ENCODE measurements at regions not wholly inside any gene's neighbourhood (a gene's known extent, or its start where the extent isn't known, plus 50 kb on each side); places are given as distances from the start of the nearest gene placed in this dataset.
"Not testable (repeated sequence)": the region's sequence is repeated elsewhere in the genome, so short reads cannot be mapped to it uniquely, and the experiment has no call there.

DNA sequence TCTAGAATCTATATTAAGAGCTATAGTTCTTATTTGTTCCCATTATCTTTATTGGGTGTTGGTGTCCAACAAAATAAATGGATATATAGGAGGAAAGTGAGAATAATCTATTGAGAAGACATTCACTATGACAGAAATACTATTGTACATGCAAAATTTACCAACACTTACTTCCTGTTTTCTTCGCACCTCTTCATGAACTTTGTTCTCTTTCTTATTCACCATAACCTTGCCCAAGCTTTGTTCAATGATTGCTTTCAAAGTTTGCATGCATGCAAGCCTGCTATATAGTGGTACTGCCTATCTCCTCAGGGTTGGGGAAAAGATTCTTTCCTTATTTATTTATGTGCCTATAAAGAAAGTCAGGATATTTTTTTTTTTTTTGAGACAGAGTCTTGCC, 176.4 kb upstream of the JADE1 start:
- Mint-ChIP-seq H3K9me3 (ENCODE audit: unreplicated experiment) (no peaks in the 10 kb centered on the region), H3K4me3 (ENCODE audit: unreplicated experiment) (no peak overlapping the region), H3K27ac (ENCODE audit: low read depth, unreplicated experiment) (no peak overlapping the region), H3K27me3 (ENCODE audit: insufficient read depth, unreplicated experiment) (no peaks in the 10 kb centered on the region), H3K4me1 (ENCODE audit: insufficient read depth, unreplicated experiment) (peaks cover 17% of the 10 kb centered on the region), H3K36me3 (ENCODE audit: insufficient read depth, unreplicated experiment) (no peaks in the 10 kb centered on the region)
- CTCF ChIA-PET: interaction anchor here (0.6 to 0.9 kb wide), 3 partner anchors 26 to 1118 kb away, joined by 3 to 4 read pairs (median 4); no protein-coding TSS in a partner anchor
- BruUV-seq (replicated peaks): no TSS peak
- POLR2A ChIA-PET: interaction anchor here (0.7 to 2.0 kb wide), 2 partner anchors 24 to 32 kb away, joined by 3 to 5 read pairs; no protein-coding TSS in a partner anchor
- intact Hi-C loops (cut with micrococcal nuclease): no loop called here
- TF ChIP-seq, protein P1, sequence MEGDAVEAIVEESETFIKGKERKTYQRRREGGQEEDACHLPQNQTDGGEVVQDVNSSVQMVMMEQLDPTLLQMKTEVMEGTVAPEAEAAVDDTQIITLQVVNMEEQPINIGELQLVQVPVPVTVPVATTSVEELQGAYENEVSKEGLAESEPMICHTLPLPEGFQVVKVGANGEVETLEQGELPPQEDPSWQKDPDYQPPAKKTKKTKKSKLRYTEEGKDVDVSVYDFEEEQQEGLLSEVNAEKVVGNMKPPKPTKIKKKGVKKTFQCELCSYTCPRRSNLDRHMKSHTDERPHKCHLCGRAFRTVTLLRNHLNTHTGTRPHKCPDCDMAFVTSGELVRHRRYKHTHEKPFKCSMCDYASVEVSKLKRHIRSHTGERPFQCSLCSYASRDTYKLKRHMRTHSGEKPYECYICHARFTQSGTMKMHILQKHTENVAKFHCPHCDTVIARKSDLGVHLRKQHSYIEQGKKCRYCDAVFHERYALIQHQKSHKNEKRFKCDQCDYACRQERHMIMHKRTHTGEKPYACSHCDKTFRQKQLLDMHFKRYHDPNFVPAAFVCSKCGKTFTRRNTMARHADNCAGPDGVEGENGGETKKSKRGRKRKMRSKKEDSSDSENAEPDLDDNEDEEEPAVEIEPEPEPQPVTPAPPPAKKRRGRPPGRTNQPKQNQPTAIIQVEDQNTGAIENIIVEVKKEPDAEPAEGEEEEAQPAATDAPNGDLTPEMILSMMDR (IDR thresholded peaks at IDR 0.05; ENCODE audit: unreplicated experiment): no peak
- no peak for DNase-seq (ENCODE audit: unreplicated experiment)

DNA sequence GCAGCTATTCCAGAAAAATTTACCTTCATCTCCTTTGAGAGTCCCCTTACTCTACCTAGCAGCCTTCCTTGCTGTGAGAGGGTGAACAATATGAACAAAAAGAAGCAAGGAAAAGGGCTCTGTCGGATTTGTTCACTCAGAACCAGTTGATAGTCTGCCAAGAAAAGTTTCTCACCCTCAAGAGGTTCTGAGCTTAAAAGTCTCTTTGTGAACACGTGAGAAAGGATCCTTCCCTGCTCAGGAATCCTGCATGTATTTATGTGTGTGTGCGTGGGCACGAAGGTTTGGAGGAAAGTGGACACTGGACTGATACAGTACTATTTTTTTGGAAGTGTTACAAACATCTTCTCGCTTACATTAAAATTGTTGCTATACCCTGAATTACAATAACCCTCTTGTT, 178.6 kb upstream of the JADE1 start:
- no peak overlapping the region for H3K27ac Mint-ChIP-seq (ENCODE audit: low read depth, unreplicated experiment)

DNA sequence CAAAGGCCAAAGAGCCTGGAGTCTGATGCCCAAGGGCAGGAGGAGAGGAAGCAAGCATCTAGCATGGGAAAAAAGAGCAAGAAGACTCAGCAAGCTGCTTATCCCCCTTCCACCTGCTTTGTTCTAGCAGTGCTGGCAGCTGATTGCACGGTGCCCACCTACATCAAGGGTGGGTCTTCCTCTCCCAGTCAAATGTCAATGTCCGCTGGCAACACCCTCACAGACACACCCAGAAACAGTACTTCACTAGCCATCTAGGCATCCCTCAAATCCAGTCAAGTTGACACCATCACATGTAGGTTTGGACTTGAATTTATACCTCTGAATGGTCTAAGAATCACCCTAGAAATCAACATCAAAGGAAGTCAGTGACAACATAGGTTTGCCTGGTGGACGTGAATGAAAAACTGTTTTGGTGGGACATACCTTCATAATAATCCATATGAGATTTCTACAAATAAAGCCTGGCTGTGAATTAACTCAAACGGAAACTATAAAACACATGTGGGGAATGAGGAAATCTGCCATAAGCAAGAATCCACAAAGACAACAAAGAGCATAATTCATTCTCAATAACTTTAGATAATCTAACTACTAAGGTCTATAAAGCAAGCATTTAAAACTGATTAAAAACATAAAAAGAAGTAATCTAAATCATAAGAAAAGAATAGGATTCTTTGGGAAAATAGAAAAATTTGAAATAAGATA, 185.8 kb upstream of the JADE1 start:
- DNase-seq (ENCODE audit: unreplicated experiment): no peak
- no TSS peak for BruUV-seq (replicated peaks)
- no peaks in the 10 kb centered on the region for H3K4me1 Mint-ChIP-seq (ENCODE audit: insufficient read depth, unreplicated experiment)
- H3K4me3 Mint-ChIP-seq (ENCODE audit: unreplicated experiment): no peak overlapping the region
- H3K9me3 Mint-ChIP-seq (ENCODE audit: unreplicated experiment): no peaks in the 10 kb centered on the region
- H3K36me3 Mint-ChIP-seq (ENCODE audit: insufficient read depth, unreplicated experiment): no peaks in the 10 kb centered on the region
- intact Hi-C loops (cut with micrococcal nuclease): no loop called here
- H3K27ac Mint-ChIP-seq (ENCODE audit: low read depth, unreplicated experiment): no peak overlapping the region
- CTCF ChIA-PET: no interaction called here
- POLR2A ChIA-PET: no interaction called here
- TF ChIP-seq, protein P1 (IDR thresholded peaks at IDR 0.05; ENCODE audit: unreplicated experiment): no peak
- no peaks in the 10 kb centered on the region for H3K27me3 Mint-ChIP-seq (ENCODE audit: insufficient read depth, unreplicated experiment)

More for the DNA sequence above, 178.6 kb upstream of the JADE1 start:
- Mint-ChIP-seq H3K36me3 (ENCODE audit: insufficient read depth, unreplicated experiment) (no peaks in the 10 kb centered on the region), H3K4me3 (ENCODE audit: unreplicated experiment) (no peak overlapping the region), H3K4me1 (ENCODE audit: insufficient read depth, unreplicated experiment) (peaks cover 17% of the 10 kb centered on the region), H3K9me3 (ENCODE audit: unreplicated experiment) (no peaks in the 10 kb centered on the region), H3K27me3 (ENCODE audit: insufficient read depth, unreplicated experiment) (no peaks in the 10 kb centered on the region)
- no peak for DNase-seq (ENCODE audit: unreplicated experiment)
- CTCF ChIA-PET: interaction anchor here (0.5 to 0.9 kb wide), 2 partner anchors 57 to 444 kb away, joined by 3 to 4 read pairs; no protein-coding TSS in a partner anchor
- intact Hi-C loops (cut with micrococcal nuclease): no loop called here
- TF ChIP-seq, protein P1 (IDR thresholded peaks at IDR 0.05; ENCODE audit: unreplicated experiment): no peak
- POLR2A ChIA-PET: interaction anchor here (1.1 kb wide), 1 partner anchor 29 kb away, joined by 3 read pairs; no protein-coding TSS in a partner anchor
- no TSS peak for BruUV-seq (replicated peaks)

DNA sequence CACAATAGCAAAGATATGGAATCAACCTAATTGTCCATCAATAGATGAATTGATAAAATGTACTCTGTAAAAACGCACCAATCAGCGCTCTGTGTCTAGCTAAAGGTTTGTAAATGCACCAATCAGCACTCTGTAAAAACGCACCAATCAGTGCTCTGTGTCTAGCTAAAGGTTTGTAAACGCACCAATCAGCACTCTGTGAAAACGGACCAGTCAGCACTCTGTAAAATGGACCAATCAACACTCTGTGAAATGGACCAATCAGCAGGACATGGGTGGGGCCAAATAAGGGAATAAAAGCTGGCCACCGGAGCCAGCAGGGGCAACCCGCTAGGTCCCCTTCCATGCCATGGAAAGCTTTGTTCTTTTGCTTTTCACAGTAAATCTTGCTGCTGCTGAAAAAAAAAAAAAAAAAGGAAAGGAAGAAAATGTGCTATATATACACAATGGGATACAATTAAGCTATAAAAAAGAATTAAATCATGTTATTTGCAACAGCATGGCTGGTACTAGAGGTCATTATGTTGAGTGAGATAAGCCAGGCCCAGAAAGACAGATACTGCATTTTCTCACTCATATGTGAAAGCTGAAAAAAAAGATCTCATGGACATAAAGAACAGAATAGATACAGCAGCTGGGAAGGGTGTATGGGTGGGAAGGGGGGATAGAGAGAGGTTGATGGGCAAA, 189.1 kb upstream of the JADE1 start:
- H3K4me3 Mint-ChIP-seq (ENCODE audit: unreplicated experiment); H3K27me3 Mint-ChIP-seq (ENCODE audit: insufficient read depth, unreplicated experiment); DNase-seq (ENCODE audit: unreplicated experiment); H3K36me3 Mint-ChIP-seq (ENCODE audit: insufficient read depth, unreplicated experiment); H3K27ac Mint-ChIP-seq (ENCODE audit: low read depth, unreplicated experiment); H3K4me1 Mint-ChIP-seq (ENCODE audit: insufficient read depth, unreplicated experiment); intact Hi-C loops (cut with micrococcal nuclease); BruUV-seq (replicated peaks); H3K9me3 Mint-ChIP-seq (ENCODE audit: unreplicated experiment): not testable (repeated sequence)
- ChIA-PET CTCF (interaction anchor here (0.6 to 0.7 kb wide), 4 partner anchors 10 to 236 kb away, joined by 3 to 5 read pairs (median 4); no protein-coding TSS in a partner anchor), POLR2A (interaction anchor here (0.5 kb wide), 1 partner anchor 132 kb away, joined by 3 read pairs; no protein-coding TSS in a partner anchor)

All from MCF 10A (cell line).